Lower leg skin (tissue), 3 donors: ENCODE measurements at regions not wholly inside any gene's neighbourhood (a gene's known extent, or its start where the extent isn't known, plus 50 kb on each side); places are given as distances from the start of the nearest gene placed in this dataset.

ENCODE experiments used
- CTCF ChIP-seq, 3 donors: fragments of 450-650 bp; IDR thresholded peaks; one replicate each; pipeline ENCODE4 v1.5.1; 2016; ENCODE audit warnings: antibody characterized with exemption in 3 of 3, mild to moderate bottlenecking in 3 of 3, moderate library complexity in 2 of 3
- POLR2A ChIP-seq, 2 donors: fragments of 450-650 bp; IDR thresholded peaks; one replicate each; pipeline ENCODE4 v1.6.1; 2016 to 2017; ENCODE audit warnings: antibody characterized with exemption in 2 of 2, mild to moderate bottlenecking in 1 of 2, moderate library complexity in 1 of 2

GRCh38 chr2:220785178-220785577, 786.9 kb downstream of the EPHA4 start:
- TF ChIP-seq CTCF (IDR thresholded peaks at IDR 0.05) = no peak
- TF ChIP-seq POLR2A (IDR thresholded peaks at IDR 0.05) = no peak
